ENCODE measurements at regions not wholly inside any gene's neighbourhood (a gene's known extent, or its start where the extent isn't known, plus 50 kb on each side); places are given as distances from the start of the nearest gene placed in this dataset.

- Histone ChIP-seq H4K20me1 (ENCODE audit: insufficient read depth, low read length) (no peaks in the 10 kb centered on the region), H3K27ac (ENCODE audit: extremely low read length, insufficient read depth, low read length) (no peak overlapping the region), H2AFZ (ENCODE audit: low read length) (no peak overlapping the region), H3K9ac (ENCODE audit: insufficient read depth, low read depth, low read length) (no peak overlapping the region), H3K4me3 (replicated peaks in 1 of 3; ENCODE audit: insufficient read depth in 1 of 3, low read depth in 2 of 3, low read length in 3 of 3) (no peak overlapping the region), H3K9me3 (ENCODE audit: low read length) (peaks cover 10% of the 10 kb centered on the region; the same call in 1 of the 2 replicates), H3K4me2 (ENCODE audit: low read depth, low read length) (no peak overlapping the region), H3K79me2 (ENCODE audit: insufficient read depth, low read length) (no peaks in the 10 kb centered on the region), H3K4me1 (ENCODE audit: insufficient read depth, low read length) (no peaks in the 10 kb centered on the region), H3K36me3 (replicated peaks in 1 of 2; ENCODE audit: control insufficient read depth in 1 of 2, insufficient read depth in 2 of 2, low read length in 2 of 2) (no peaks in the 10 kb centered on the region), H3K27me3 (ENCODE audit: control insufficient read depth in 1 of 2, insufficient read depth in 2 of 2, low read length in 2 of 2) (no peaks in the 10 kb centered on the region)
- TF ChIP-seq SALL2 (CRISPR knock-in tag; IDR thresholded peaks at IDR 0.05): no peak
- TF ChIP-seq TCF7L2 (IDR thresholded peaks at IDR 0.05; ENCODE audit: low read depth, low read length): no peak
- no peak for TF ChIP-seq MIER3 (CRISPR knock-in tag; IDR thresholded peaks at IDR 0.05; ENCODE audit: borderline replicate concordance)
- no peak for TF ChIP-seq ZIK1 (CRISPR knock-in tag; IDR thresholded peaks at IDR 0.05; ENCODE audit: borderline replicate concordance, low read depth)
- TF ChIP-seq ZNF160 (CRISPR knock-in tag; IDR thresholded peaks at IDR 0.05): no peak
- no peak for TF ChIP-seq GMEB1 (CRISPR knock-in tag; IDR thresholded peaks at IDR 0.05; ENCODE audit: borderline replicate concordance)
- TF ChIP-seq HOXA7 (CRISPR knock-in tag; IDR thresholded peaks at IDR 0.05): no peak
- no peak for TF ChIP-seq ZNF563 (CRISPR knock-in tag; IDR thresholded peaks at IDR 0.05)
- no peak for TF ChIP-seq ZNF543 (CRISPR knock-in tag; IDR thresholded peaks at IDR 0.05)
- no peak for TF ChIP-seq ZNF512B (CRISPR knock-in tag; IDR thresholded peaks at IDR 0.05; ENCODE audit: borderline replicate concordance)
- no peak for TF ChIP-seq ZNF34 (CRISPR knock-in tag; IDR thresholded peaks at IDR 0.05; ENCODE audit: borderline replicate concordance)
- no peak for TF ChIP-seq ZNF674 (CRISPR knock-in tag; IDR thresholded peaks at IDR 0.05; ENCODE audit: low read depth)
- no peak for TF ChIP-seq ARID3A (IDR thresholded peaks at IDR 0.05; ENCODE audit: low read depth, low read length)
- TF ChIP-seq RFX3 (CRISPR knock-in tag; IDR thresholded peaks at IDR 0.05): no peak
- no peak for TF ChIP-seq TRIM24 (CRISPR knock-in tag; IDR thresholded peaks at IDR 0.05)
- TF ChIP-seq MEF2D (CRISPR knock-in tag; IDR thresholded peaks at IDR 0.05): no peak
- TF ChIP-seq BRCA1 (CRISPR knock-in tag; IDR thresholded peaks at IDR 0.05): no peak
- 20% methylated on average over 1 of the region's 1 CpG for WGBS (ENCODE audit: low lambda C conversion rate)
- intact Hi-C loops (cut with micrococcal nuclease; ENCODE audit: unreplicated experiment) (no loop called here), in situ Hi-C loops (cut with HindIII; ENCODE audit: extremely low pct_ligation_motif_present, low pct_unique_long_range_greater_than_20kb) (no loop called here)
- DNase-seq (ENCODE audit: low spot score): no peak
- no TSS peak for BruUV-seq (replicated peaks)
- ATAC-seq: no peak
- CTCF ChIA-PET (ENCODE audit: low intra/inter-chr PET ratio, low total read pairs): no interaction called here
- no peak for FAIRE-seq
- POLR2A ChIA-PET: no interaction called here
Measured at GRCh38 chr3:27596921-27597320, 112.7 kb upstream of the SLC4A7 start.
